Hematopoietic multipotent progenitor cell treated with erythropoietin and hydrocortisone succinate and interleukin-3 and kit ligand, for 4 days (in vitro differentiated cells): ENCODE measurements at regions not wholly inside any gene's neighbourhood (a gene's known extent, or its start where the extent isn't known, plus 50 kb on each side); places are given as distances from the start of the nearest gene placed in this dataset.

ENCODE experiments used
- DNase-seq: peaks from one replicate; pipeline ENCODE4 v3.0.0-alpha.2; 2015

DNA sequence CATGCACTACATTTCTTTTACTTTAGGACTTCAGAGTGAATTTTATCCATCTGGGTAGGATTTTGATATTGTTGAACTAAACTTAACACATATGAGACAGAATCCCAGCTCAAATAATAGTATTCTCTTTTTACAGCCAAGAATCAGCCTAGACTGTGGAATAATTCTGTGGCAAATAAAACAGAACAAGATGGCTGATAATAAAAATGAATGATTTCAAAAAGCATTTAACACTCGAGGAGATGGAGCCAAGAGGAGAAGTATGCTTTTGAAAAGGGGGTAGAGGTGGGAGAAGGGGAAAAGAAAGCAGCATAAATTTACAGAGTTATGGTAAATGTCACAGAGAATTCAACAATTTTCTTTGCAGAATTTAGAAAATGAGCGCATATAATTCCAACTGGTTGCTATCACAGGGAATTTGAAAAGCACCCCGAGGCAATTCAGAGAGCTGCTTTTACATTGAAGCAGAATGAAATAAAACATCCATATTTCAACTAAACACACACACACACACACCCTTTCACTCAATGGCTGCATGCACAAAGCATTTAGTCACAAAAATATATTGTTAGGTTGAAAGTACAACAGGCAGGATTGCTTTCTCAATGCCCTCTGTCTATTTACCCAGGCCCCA is 60.2 kb upstream of the DMAC1 start:
- no peak for DNase-seq

DNA sequence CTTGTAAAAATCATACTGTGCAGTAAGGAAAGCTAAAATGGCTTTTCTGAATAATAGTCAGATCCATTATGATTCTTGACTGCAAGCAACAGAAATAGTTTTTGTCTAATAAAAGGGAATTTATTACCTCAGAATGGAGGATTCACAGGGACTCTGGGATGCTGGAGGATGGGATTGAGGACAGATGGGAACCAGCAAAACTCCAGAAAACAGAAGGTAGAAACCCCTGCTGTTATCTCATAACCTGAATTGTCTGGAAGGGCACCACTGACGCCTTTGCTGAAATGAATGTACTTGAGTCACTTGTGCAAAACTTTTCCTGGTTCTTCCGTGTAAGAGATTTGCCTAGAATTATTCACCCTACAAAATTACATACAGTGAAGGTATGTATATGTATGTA is 58.6 kb upstream of the DMAC1 start:
- DNase-seq: no peak

DNA sequence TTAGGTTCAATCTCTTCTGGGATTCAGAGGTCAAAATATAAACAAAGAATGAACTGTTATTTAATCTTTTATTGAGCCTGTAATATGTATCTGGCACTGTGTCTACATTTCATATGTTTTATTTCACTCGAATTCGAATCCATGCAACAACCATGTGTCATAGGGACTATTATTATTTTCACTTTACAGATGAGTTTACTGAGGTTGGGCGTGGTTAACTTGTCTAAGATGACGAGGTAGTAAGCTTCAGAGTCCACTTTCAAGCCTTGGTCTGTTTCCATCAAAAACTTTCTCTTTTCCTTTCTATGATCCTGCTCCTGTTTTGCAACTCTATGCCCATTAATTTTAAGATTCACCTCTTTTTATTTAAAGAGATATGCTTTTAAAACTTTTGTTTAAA is 55.2 kb upstream of the DMAC1 start:
- DNase-seq: no peak
